Parathyroid adenoma (tissue), 2 donors: ENCODE measurements at regions not wholly inside any gene's neighbourhood (a gene's known extent, or its start where the extent isn't known, plus 50 kb on each side); places are given as distances from the start of the nearest gene placed in this dataset.

Source experiments
- H2AFZ ChIP-seq: fragments of 300-600 bp; sonication (generic); one replicate; pipeline ENCODE4 v1.7.0; 2017; ENCODE audit warnings: antibody characterized with exemption, mild to moderate bottlenecking
- H3K27ac ChIP-seq: fragments of 300-600 bp; sonication (generic); one replicate; pipeline ENCODE4 v1.7.0; 2017
- H3K27me3 ChIP-seq: fragments of 300-600 bp; sonication (generic); one replicate; pipeline ENCODE4 v1.7.0; 2017; ENCODE audit warnings: low read length; ENCODE audit not compliant: control insufficient read depth, insufficient read depth
- H3K36me3 ChIP-seq: fragments of 300-600 bp; sonication (generic); one replicate; pipeline ENCODE4 v1.7.0; 2017; ENCODE audit warnings: low read length; ENCODE audit not compliant: control insufficient read depth, insufficient read depth
- H3K4me1 ChIP-seq: fragments of 300-600 bp; sonication (generic); one replicate; pipeline ENCODE4 v1.7.0; 2017; ENCODE audit warnings: control low read depth
- H3K4me2 ChIP-seq: fragments of 300-600 bp; sonication (generic); one replicate; pipeline ENCODE4 v1.7.0; 2017; ENCODE audit warnings: low read length
- H3K4me3 ChIP-seq: fragments of 300-600 bp; sonication (generic); one replicate; pipeline ENCODE4 v1.7.0; 2017; ENCODE audit warnings: low read depth, low read length
- H3K79me2 ChIP-seq: fragments of 300-600 bp; sonication (generic); one replicate; pipeline ENCODE4 v1.7.0; 2017; ENCODE audit warnings: control low read depth
- H3K9ac ChIP-seq: fragments of 300-600 bp; sonication (generic); one replicate; pipeline ENCODE4 v1.7.0; 2017; ENCODE audit warnings: mild to moderate bottlenecking
- H3K9me3 ChIP-seq: fragments of 300-600 bp; sonication (generic); one replicate; pipeline ENCODE4 v1.7.0; 2017; ENCODE audit warnings: low read length; ENCODE audit not compliant: control insufficient read depth
- TF ChIP-seq, protein P1 (sequence below): fragments of 300-600 bp; sonication (generic); IDR thresholded peaks from one replicate; pipeline ENCODE4 v1.7.0; 2017; ENCODE audit warnings: antibody characterized with exemption, mild to moderate bottlenecking
- donor health status: primary hyperparathyroidism.

DNA sequence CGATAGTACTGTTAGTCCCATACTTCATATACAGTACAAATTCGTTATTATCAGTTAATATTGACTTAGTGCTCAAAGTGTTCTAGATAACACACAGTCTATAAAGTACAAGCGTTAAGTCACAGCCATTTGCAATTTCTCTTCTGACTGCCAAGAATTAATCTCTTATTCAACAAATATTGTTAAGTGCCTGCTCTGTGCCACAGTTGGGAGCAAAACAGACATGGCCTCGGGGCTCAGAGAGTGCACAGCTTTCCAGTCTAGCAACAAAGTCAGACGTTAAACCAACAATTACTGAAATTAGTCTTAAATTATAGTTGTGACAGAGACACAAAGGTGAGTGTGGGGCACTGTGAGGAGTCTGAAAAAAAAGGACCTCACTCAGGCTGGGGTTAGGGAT, 113.0 kb upstream of the DPP6 start:
- TF ChIP-seq, protein P1, sequence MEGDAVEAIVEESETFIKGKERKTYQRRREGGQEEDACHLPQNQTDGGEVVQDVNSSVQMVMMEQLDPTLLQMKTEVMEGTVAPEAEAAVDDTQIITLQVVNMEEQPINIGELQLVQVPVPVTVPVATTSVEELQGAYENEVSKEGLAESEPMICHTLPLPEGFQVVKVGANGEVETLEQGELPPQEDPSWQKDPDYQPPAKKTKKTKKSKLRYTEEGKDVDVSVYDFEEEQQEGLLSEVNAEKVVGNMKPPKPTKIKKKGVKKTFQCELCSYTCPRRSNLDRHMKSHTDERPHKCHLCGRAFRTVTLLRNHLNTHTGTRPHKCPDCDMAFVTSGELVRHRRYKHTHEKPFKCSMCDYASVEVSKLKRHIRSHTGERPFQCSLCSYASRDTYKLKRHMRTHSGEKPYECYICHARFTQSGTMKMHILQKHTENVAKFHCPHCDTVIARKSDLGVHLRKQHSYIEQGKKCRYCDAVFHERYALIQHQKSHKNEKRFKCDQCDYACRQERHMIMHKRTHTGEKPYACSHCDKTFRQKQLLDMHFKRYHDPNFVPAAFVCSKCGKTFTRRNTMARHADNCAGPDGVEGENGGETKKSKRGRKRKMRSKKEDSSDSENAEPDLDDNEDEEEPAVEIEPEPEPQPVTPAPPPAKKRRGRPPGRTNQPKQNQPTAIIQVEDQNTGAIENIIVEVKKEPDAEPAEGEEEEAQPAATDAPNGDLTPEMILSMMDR = no peak
- Histone ChIP-seq H3K27me3 (no peaks in the 10 kb centered on the region), H2AFZ (no peak overlapping the region), H3K79me2 (no peaks in the 10 kb centered on the region), H3K4me2 (no peak overlapping the region), H3K36me3 (no peaks in the 10 kb centered on the region), H3K9ac (no peak overlapping the region), H3K9me3 (no peaks in the 10 kb centered on the region), H3K4me1 (no peaks in the 10 kb centered on the region), H3K27ac (no peak overlapping the region), H3K4me3 (no peak overlapping the region)

DNA sequence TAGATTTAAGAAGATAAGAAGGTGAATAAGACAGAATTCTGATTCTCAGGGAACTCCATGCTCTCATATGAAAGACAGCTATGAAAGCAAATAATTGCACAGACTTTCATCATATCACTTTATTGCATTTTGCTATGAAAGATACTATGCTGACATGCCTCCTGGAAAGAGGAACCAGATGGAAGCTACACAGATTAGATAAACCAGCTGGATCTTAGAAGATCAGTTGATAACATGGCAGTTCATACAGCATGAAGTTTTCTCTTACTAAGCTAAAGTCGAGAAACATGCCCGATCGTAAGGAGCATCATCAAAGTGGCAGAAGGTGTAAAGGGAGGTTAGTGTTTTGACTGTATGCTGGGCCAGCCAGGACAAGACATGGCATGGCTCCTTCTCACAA, 112.5 kb upstream of the DPP6 start:
- no peak overlapping the region for H3K27ac ChIP-seq
- H3K36me3 ChIP-seq = no peaks in the 10 kb centered on the region
- no peaks in the 10 kb centered on the region for H3K27me3 ChIP-seq
- H3K79me2 ChIP-seq = no peaks in the 10 kb centered on the region
- H3K4me1 ChIP-seq = no peaks in the 10 kb centered on the region
- H3K9ac ChIP-seq = no peak overlapping the region
- no peak overlapping the region for H3K4me2 ChIP-seq
- no peaks in the 10 kb centered on the region for H3K9me3 ChIP-seq
- H3K4me3 ChIP-seq = no peak overlapping the region
- TF ChIP-seq, protein P1 = no peak
- H2AFZ ChIP-seq = no peak overlapping the region

DNA sequence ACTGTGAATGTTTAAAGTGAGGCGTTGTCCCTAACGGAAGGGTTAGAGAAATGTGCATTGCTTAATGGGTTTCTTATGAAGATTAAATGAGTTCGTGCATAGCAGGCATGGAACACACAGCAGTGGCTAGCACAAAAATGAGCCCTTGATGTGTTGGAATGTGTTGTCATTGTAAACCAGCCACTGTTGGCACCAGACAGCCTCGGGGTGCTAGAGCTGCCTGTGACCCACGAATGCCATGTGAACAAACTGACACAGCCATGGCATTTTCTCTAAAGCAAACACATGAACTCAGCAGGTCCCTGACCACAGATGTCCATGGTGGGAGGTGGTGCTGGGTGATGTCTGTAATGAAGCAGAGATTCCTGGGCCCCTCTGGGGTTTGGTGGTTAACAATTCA, 111.1 kb upstream of the DPP6 start:
- H3K4me3 ChIP-seq = no peak overlapping the region
- H2AFZ ChIP-seq = no peak overlapping the region
- H3K36me3 ChIP-seq = no peaks in the 10 kb centered on the region
- no peak overlapping the region for H3K9ac ChIP-seq
- H3K4me2 ChIP-seq = no peak overlapping the region
- no peaks in the 10 kb centered on the region for H3K9me3 ChIP-seq
- TF ChIP-seq, protein P1 = no peak
- no peaks in the 10 kb centered on the region for H3K27me3 ChIP-seq
- no peaks in the 10 kb centered on the region for H3K4me1 ChIP-seq
- no peaks in the 10 kb centered on the region for H3K79me2 ChIP-seq
- H3K27ac ChIP-seq = no peak overlapping the region

DNA sequence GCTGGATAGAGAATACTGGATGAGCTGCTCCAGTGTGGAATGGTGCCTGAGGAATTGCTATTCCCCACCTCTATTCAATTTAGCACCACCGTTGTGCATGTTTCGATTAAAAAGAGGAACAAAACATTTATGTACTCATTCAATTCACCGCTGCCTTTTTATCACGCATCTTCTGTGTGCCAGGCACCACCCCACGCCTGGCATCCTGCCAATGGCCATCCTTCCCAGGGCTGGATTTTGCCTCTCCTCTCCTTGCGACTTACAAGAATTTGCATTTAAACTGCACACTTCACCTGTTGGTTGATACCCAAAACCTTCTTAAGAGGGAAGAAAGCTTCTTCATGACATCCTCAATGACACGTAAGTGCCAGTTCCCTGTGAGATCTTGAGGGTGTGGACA, 110.2 kb upstream of the DPP6 start:
- TF ChIP-seq, protein P1 = no peak
- Histone ChIP-seq H3K9ac (no peak overlapping the region), H3K9me3 (no peaks in the 10 kb centered on the region), H2AFZ (no peak overlapping the region), H3K79me2 (no peaks in the 10 kb centered on the region), H3K4me2 (no peak overlapping the region), H3K4me1 (no peaks in the 10 kb centered on the region), H3K36me3 (no peaks in the 10 kb centered on the region), H3K27ac (no peak overlapping the region), H3K27me3 (no peaks in the 10 kb centered on the region), H3K4me3 (no peak overlapping the region)

DNA sequence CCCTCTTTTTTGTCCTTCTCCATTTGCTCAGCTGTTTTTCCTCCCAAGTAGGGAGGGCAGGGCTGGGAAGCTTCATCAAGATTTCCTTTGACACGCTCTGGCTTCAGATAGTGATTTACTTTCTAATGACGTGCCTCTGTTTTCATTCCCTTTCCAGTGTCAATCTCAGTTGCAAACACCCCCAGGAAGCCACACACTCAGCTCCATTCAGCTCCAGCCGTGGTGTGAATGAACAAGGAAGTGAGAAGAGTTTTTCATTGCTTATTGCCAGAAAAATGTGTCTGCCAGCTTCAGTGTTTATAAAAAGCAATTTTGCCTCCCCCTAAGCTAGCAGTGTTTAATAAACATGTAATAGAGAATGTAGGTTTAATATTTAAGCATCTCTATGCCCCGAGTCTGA, 108.7 kb upstream of the DPP6 start:
- Histone ChIP-seq H3K4me2 (no peak overlapping the region), H3K27me3 (no peaks in the 10 kb centered on the region), H3K9ac (no peak overlapping the region), H2AFZ (no peak overlapping the region), H3K36me3 (no peaks in the 10 kb centered on the region), H3K9me3 (no peaks in the 10 kb centered on the region), H3K27ac (no peak overlapping the region), H3K79me2 (no peaks in the 10 kb centered on the region), H3K4me1 (no peaks in the 10 kb centered on the region), H3K4me3 (no peak overlapping the region)
- TF ChIP-seq, protein P1 = no peak
